HCT116 (cell line): ENCODE measurements at regions not wholly inside any gene's neighbourhood (a gene's known extent, or its start where the extent isn't known, plus 50 kb on each side); places are given as distances from the start of the nearest gene placed in this dataset.

Experiments used
- ATAC-seq: fragments of 200-7000 bp; cut with Tn5 transposase; 2 replicates; pipeline ENCODE4 v1.9.1; 2020; ENCODE audit warnings: mild to moderate bottlenecking, moderate library complexity
- BruUV-seq: library from RNA; stranded (reverse); fragments of 400-500 nt; replicated peaks from 2 replicates; lab custom pipeline; 2021; lab: Mats Ljungman, UMichigan
- CTCF ChIA-PET: fragments of 300-600 bp; sonication (Branson Sonifier 250); formaldehyde crosslinking; loops from one replicate; lab custom pipeline; 2021; ENCODE audit warnings: antibody characterized with exemption; lab: Charles Lee
- POLR2A ChIA-PET: fragments of 300-600, 350-600 bp; sonication (Branson Sonifier 250); formaldehyde crosslinking; loops from one replicate; lab custom pipeline; 2021; ENCODE audit warnings: antibody characterized with exemption; lab: Charles Lee
- RAD21 ChIA-PET, 2 experiments: fragments of 300-600 bp; sonication (Branson Sonifier 250); formaldehyde crosslinking; loops; one replicate each; lab custom pipeline; 2023; ENCODE audit warnings: low total read pairs in 2 of 2; ENCODE audit not compliant: uncharacterized antibody in 2 of 2, unreplicated experiment in 2 of 2, low non-redundant PET in 1 of 2; lab: Charles Lee
- DNase-seq: peaks from one replicate; pipeline ENCODE4 v3.0.0-alpha.2; 2010; ENCODE audit warnings: low read depth, low spot score
- H2AFZ ChIP-seq: fragments of 200-600 bp; shearing (Covaris generic), sonication (generic); 2 replicates; pipeline ENCODE4 v1.6.1; 2017; ENCODE audit warnings: low read depth, mixed run types, mixed read lengths, antibody characterized with exemption, low read length; ENCODE audit not compliant: poor library complexity, severe bottlenecking
- H3K27ac ChIP-seq: 2 replicates; pipeline ENCODE4 v1.5.1; 2012; ENCODE audit warnings: low read depth, low read length
- H3K27me3 ChIP-seq: fragments of 200-600 bp; sonication (generic); 2 replicates; pipeline ENCODE4 v1.6.1; 2016; ENCODE audit warnings: mixed run types, low read length, mixed read lengths; ENCODE audit not compliant: insufficient read depth
- H3K36me3 ChIP-seq, 2 experiments: fragments of 200-500 bp in 1 of 2; fragments of 200-600 bp in 1 of 2; sonication (Bioruptor generic) in 1 of 2; sonication (generic) in 1 of 2; 2 replicates each; pipeline versions ENCODE4 v1.5.1 to v1.6.1; 2014 to 2016; ENCODE audit warnings: low read length in 2 of 2, inconsistent platforms in 1 of 2, mixed read lengths in 1 of 2, mixed run types in 1 of 2; ENCODE audit not compliant: insufficient read depth in 2 of 2, control insufficient read depth in 1 of 2
- H3K4me1 ChIP-seq, 2 experiments: fragments of 200-600 bp in 1 of 2; sonication (generic) in 1 of 2; 2 replicates each; pipeline versions ENCODE4 v1.5.1 to v1.6.1; 2012 to 2017; ENCODE audit warnings: low read length in 2 of 2, inconsistent platforms in 1 of 2, mild to moderate bottlenecking in 1 of 2, mixed read lengths in 1 of 2, mixed run types in 1 of 2, moderate library complexity in 1 of 2; ENCODE audit not compliant: insufficient read depth in 2 of 2, control insufficient read depth in 1 of 2
- H3K4me2 ChIP-seq: fragments of 200-600 bp; sonication (generic); 2 replicates; pipeline ENCODE4 v1.6.1; 2017; ENCODE audit warnings: mixed run types, low read length, mixed read lengths
- H3K4me3 ChIP-seq, 2 experiments: fragments of 200-600 bp in 1 of 2; sonication (generic) in 1 of 2; replicated peaks in 1 of 2; 2 replicates each; pipeline ENCODE4 v1.5.1; 2011 to 2016; ENCODE audit warnings: low read length in 2 of 2, control low read depth in 1 of 2, low read depth in 1 of 2, mild to moderate bottlenecking in 1 of 2, mixed read lengths in 1 of 2, mixed run types in 1 of 2
- H3K79me2 ChIP-seq: fragments of 200-600 bp; sonication (generic); 2 replicates; pipeline ENCODE4 v1.6.1; 2017; ENCODE audit warnings: mild to moderate bottlenecking, mixed run types, low read length, moderate library complexity, mixed read lengths; ENCODE audit not compliant: insufficient read depth
- H3K9ac ChIP-seq: fragments of 200-600 bp; sonication (generic); 2 replicates; pipeline ENCODE4 v1.6.1; 2016; ENCODE audit warnings: low read length, mixed read lengths
- H3K9me2 ChIP-seq: fragments of 200-600 bp; sonication (generic), shearing (Covaris generic); 2 replicates; pipeline ENCODE4 v1.6.1; 2017; ENCODE audit warnings: mixed run types, mild to moderate bottlenecking, moderate library complexity; ENCODE audit not compliant: insufficient read depth
- H3K9me3 ChIP-seq, 2 experiments: fragments of 200-500 bp in 1 of 2; fragments of 200-600 bp in 1 of 2; sonication (Bioruptor generic) in 1 of 2; sonication (generic) in 1 of 2; 2 replicates each; pipeline ENCODE4 v1.6.1; 2014 to 2017; ENCODE audit warnings: low read length in 2 of 2, mixed read lengths in 2 of 2, inconsistent platforms in 1 of 2, low read depth in 1 of 2, mild to moderate bottlenecking in 1 of 2, mixed run types in 1 of 2, moderate library complexity in 1 of 2; ENCODE audit not compliant: control insufficient read depth in 1 of 2, insufficient read depth in 1 of 2
- H4K20me1 ChIP-seq: fragments of 200-600 bp; sonication (generic), shearing (Covaris generic); 2 replicates; pipeline ENCODE4 v1.6.1; 2017; ENCODE audit warnings: mixed run types, mild to moderate bottlenecking, moderate library complexity; ENCODE audit not compliant: insufficient read depth
- CTCF ChIP-seq, 3 experiments: fragments of 200-600 bp in 1 of 3; sonication (generic) in 1 of 3; IDR thresholded peaks in 2 of 3; conservative IDR thresholded peaks in 1 of 3; 2 replicates each; pipeline ENCODE4 v1.5.1; 2012 to 2017; ENCODE audit warnings: low read depth in 2 of 3, low read length in 2 of 3, antibody characterized with exemption in 1 of 3, borderline replicate concordance in 1 of 3, control low read depth in 1 of 3, mild to moderate bottlenecking in 1 of 3, mixed read lengths in 1 of 3, mixed run types in 1 of 3, moderate library complexity in 1 of 3; ENCODE audit not compliant: insufficient read depth in 1 of 3
- EZH2 ChIP-seq: fragments of 200-600 bp; sonication (generic); IDR thresholded peaks from 2 replicates; pipeline ENCODE4 v1.6.1; 2017; ENCODE audit warnings: antibody characterized with exemption, mixed run types
- EZH2phosphoT487 ChIP-seq: fragments of 200-600 bp; IDR thresholded peaks from 2 replicates; pipeline ENCODE4 v1.6.1; 2018; ENCODE audit warnings: antibody characterized with exemption, borderline replicate concordance
- JUND ChIP-seq: IDR thresholded peaks from 2 replicates; pipeline ENCODE4 v1.6.1; 2012
- MAX ChIP-seq: IDR thresholded peaks from 2 replicates; pipeline ENCODE4 v1.6.1; 2012
- POLR2AphosphoS5 ChIP-seq: IDR thresholded peaks from 2 replicates; pipeline ENCODE4 v1.6.1; 2011; ENCODE audit warnings: mild to moderate bottlenecking, low read depth, low read length, moderate library complexity
- RAD21 ChIP-seq: IDR thresholded peaks from 2 replicates; pipeline ENCODE4 v1.6.1; 2012; ENCODE audit warnings: low read depth, mild to moderate bottlenecking
- SP1 ChIP-seq: IDR thresholded peaks from 2 replicates; pipeline ENCODE4 v1.6.1; 2012; ENCODE audit warnings: low read depth
- SRF ChIP-seq: IDR thresholded peaks from 2 replicates; pipeline ENCODE4 v1.6.1; 2012; ENCODE audit warnings: low read depth
- ZFX ChIP-seq: fragments of 450-650 bp; IDR thresholded peaks from 2 replicates; pipeline ENCODE4 v1.6.1; 2017
- ZNF274 ChIP-seq: fragments of 200-500 bp; sonication (Bioruptor generic); IDR thresholded peaks from 2 replicates; pipeline ENCODE4 v1.6.1; 2014; ENCODE audit warnings: mild to moderate bottlenecking, low read depth, low read length, inconsistent platforms
- intact Hi-C: fragments of 100-400 bp; cut with micrococcal nuclease; formaldehyde crosslinking; loops from 2 replicates; pipeline ENCODE4 v1.10.0; 2022

GRCh38 chr14:71169861-71170260 lies 262.6 kb downstream of the PCNX1 start:
- Histone ChIP-seq H3K9ac (no peak overlapping the region), H4K20me1 (no peaks in the 10 kb centered on the region), H3K9me3 (no peaks in the 10 kb centered on the region), H2AFZ (no peak overlapping the region), H3K27ac (no peak overlapping the region), H3K36me3 (no peaks in the 10 kb centered on the region), H3K4me3 (no peak overlapping the region), H3K9me2 (no peaks in the 10 kb centered on the region), H3K79me2 (no peaks in the 10 kb centered on the region), H3K27me3 (no peaks in the 10 kb centered on the region), H3K4me2 (no peak overlapping the region), H3K4me1 (no peaks in the 10 kb centered on the region)
- BruUV-seq, result no TSS peak
- DNase-seq (no peak), ATAC-seq (no peak)
- CTCF ChIA-PET, result interaction anchor here (0.7 kb wide), 1 partner anchor 583 kb away, joined by 3 read pairs; no protein-coding TSS in a partner anchor
- TF ChIP-seq ZNF274, result no peak
- TF ChIP-seq CTCF (IDR thresholded peaks at IDR 0.05 in 2 of 3, conservative IDR thresholded peaks at IDR 0.05 in 1 of 3; ENCODE audit: borderline replicate concordance in 1 of 3, insufficient read depth in 1 of 3, low read depth in 2 of 3, low read length in 2 of 3), result no peak
- no peak for TF ChIP-seq RAD21
- TF ChIP-seq EZH2phosphoT487, result no peak
- no peak for TF ChIP-seq SRF
- TF ChIP-seq SP1, result no peak
- TF ChIP-seq MAX, result no peak
- no peak for TF ChIP-seq JUND
- RAD21 ChIA-PET, result no interaction called here
- intact Hi-C loops, result no loop called here
- POLR2A ChIA-PET, result no interaction called here

- H3K9me3 ChIP-seq, result no peaks in the 10 kb centered on the region
- H3K9me2 ChIP-seq, result no peaks in the 10 kb centered on the region
- ChIA-PET RAD21 (no interaction called here), CTCF (no interaction called here), POLR2A (no interaction called here)
- no peaks in the 10 kb centered on the region for H3K79me2 ChIP-seq
- no peak for ATAC-seq
- no peaks in the 10 kb centered on the region for H4K20me1 ChIP-seq
- no peak overlapping the region for H3K4me3 ChIP-seq
- H3K9ac ChIP-seq, result no peak overlapping the region
- intact Hi-C loops, result no loop called here
- H3K27ac ChIP-seq, result no peak overlapping the region
- no peak overlapping the region for H3K4me2 ChIP-seq
- TF ChIP-seq ZFX, result no peak
- no peak for TF ChIP-seq EZH2
- TF ChIP-seq SP1, result no peak
- TF ChIP-seq POLR2AphosphoS5, result no peak
- no peaks in the 10 kb centered on the region for H3K4me1 ChIP-seq
- BruUV-seq, result no TSS peak
- no peaks in the 10 kb centered on the region for H3K27me3 ChIP-seq
- no peak for DNase-seq
- no peak overlapping the region for H2AFZ ChIP-seq
- no peaks in the 10 kb centered on the region for H3K36me3 ChIP-seq
Measured at GRCh38 chr14:71175491-71175890, 268.2 kb downstream of the PCNX1 start.
